ENCODE measurements at regions not wholly inside any gene's neighbourhood (a gene's known extent, or its start where the extent isn't known, plus 50 kb on each side); places are given as distances from the start of the nearest gene placed in this dataset.
A peak's percentile ranks its signal among the peaks of the same experiment; 100 is the strongest.

DNA sequence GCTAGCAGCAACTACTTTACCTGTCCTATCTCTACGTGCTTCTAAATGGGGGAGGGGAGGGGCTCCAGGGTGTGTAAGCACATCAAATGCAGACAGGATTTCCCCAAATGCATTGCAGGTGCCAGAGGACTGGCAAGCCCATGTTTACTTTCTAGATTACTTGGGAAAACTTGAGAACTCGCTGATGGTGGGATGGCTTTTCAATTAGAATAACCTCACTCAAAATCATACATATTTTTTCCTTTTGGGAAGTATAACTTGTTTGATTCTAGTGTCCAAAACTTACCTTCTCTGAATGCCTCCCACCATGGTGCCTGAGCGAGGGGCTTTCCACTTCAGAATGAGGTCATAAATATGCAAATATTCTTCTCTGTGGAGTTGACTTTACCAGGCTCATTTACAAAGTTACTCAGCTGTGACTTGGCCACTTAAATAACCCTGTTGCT is 191.3 kb upstream of the RHOBTB1 start:
- no peak overlapping the region for H3K4me3 ChIP-seq (ENCODE audit: low read depth, low read length)
- TF ChIP-seq, protein P1, sequence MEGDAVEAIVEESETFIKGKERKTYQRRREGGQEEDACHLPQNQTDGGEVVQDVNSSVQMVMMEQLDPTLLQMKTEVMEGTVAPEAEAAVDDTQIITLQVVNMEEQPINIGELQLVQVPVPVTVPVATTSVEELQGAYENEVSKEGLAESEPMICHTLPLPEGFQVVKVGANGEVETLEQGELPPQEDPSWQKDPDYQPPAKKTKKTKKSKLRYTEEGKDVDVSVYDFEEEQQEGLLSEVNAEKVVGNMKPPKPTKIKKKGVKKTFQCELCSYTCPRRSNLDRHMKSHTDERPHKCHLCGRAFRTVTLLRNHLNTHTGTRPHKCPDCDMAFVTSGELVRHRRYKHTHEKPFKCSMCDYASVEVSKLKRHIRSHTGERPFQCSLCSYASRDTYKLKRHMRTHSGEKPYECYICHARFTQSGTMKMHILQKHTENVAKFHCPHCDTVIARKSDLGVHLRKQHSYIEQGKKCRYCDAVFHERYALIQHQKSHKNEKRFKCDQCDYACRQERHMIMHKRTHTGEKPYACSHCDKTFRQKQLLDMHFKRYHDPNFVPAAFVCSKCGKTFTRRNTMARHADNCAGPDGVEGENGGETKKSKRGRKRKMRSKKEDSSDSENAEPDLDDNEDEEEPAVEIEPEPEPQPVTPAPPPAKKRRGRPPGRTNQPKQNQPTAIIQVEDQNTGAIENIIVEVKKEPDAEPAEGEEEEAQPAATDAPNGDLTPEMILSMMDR (IDR thresholded peaks at IDR 0.05; ENCODE audit: control insufficient read depth, extremely low read depth, insufficient read depth): no peak
- DNase-seq (ENCODE audit: low read depth): no peak

GRCh38 chr10:61130366-61130765 is 186.4 kb upstream of the RHOBTB1 start:
- TF ChIP-seq, protein P1 (IDR thresholded peaks at IDR 0.05; ENCODE audit: control insufficient read depth, extremely low read depth, insufficient read depth): no peak
- DNase-seq (ENCODE audit: low read depth): no peak
- H3K4me3 ChIP-seq (ENCODE audit: low read depth, low read length): no peak overlapping the region

- TF ChIP-seq, protein P1 (IDR thresholded peaks at IDR 0.05; ENCODE audit: control insufficient read depth, extremely low read depth, insufficient read depth): no peak
- DNase-seq (ENCODE audit: low read depth): no peak
These were observed 184.2 kb upstream of the RHOBTB1 start for GRCh38 chr10:61128196-61128595.

GRCh38 chr10:61125560-61126170 is 181.7 kb upstream of the RHOBTB1 start:
- no peak overlapping the region for H3K4me3 ChIP-seq (ENCODE audit: low read depth, low read length)
- no peak for DNase-seq (ENCODE audit: low read depth)
- TF ChIP-seq, protein P1 (IDR thresholded peaks at IDR 0.05; ENCODE audit: control insufficient read depth, extremely low read depth, insufficient read depth): no peak

More at GRCh38 chr10:61128196-61128595, 184.2 kb upstream of the RHOBTB1 start:
- no peak overlapping the region for H3K4me3 ChIP-seq (ENCODE audit: low read depth, low read length)

GRCh38 chr10:61124756-61125530 is 181.0 kb upstream of the RHOBTB1 start:
- no peak overlapping the region for H3K4me3 ChIP-seq (ENCODE audit: low read depth, low read length)
- TF ChIP-seq, protein P1 (IDR thresholded peaks at IDR 0.05; ENCODE audit: control insufficient read depth, extremely low read depth, insufficient read depth): no peak
- peak; percentile 91 for DNase-seq (ENCODE audit: low read depth)

DNA sequence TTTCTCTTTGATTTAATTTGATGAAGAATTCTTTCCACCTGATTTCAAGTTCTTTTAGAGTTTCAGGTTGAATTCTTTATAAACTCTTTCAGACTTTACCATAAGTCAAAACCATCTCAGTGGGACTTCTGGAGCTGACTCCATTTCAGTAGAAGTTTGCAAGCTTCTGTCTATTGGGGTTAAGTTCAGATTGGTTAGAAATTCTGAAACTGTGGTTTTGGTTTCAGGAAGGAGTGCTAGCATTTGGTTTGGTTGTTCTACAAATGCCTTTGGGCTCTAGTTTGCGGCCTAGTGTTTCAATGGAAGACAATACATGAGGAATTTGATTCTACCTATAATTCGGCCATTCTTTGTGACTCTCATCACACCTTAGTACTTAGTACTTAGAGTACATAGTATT is 176.8 kb upstream of the RHOBTB1 start:
- DNase-seq (ENCODE audit: low read depth): no peak
- TF ChIP-seq, protein P1 (IDR thresholded peaks at IDR 0.05; ENCODE audit: control insufficient read depth, extremely low read depth, insufficient read depth): no peak
- H3K4me3 ChIP-seq (ENCODE audit: low read depth, low read length): no peak overlapping the region

Measured in LNCaP clone FGC (cell line).